Lung (tissue), 11 donors: ENCODE measurements at regions not wholly inside any gene's neighbourhood (a gene's known extent, or its start where the extent isn't known, plus 50 kb on each side); places are given as distances from the start of the nearest gene placed in this dataset.

Experiments used
- ATAC-seq: fragments of 200-7000 bp; cut with Tn5 transposase; one replicate; pipeline ENCODE4 v1.9.1; 2020; ENCODE audit warnings: moderate number of reproducible peaks; ENCODE audit not compliant: insufficient read depth, low FRiP score
- DNase-seq, 3 donors: peaks; one replicate each; pipeline ENCODE4 v3.0.0-alpha.2; 2013 to 2017
- H3K27ac ChIP-seq, 2 donors: one replicate each; pipeline ENCODE4 v1.5.1; 2013; ENCODE audit warnings: mild to moderate bottlenecking in 2 of 2, moderate library complexity in 2 of 2, control low read depth in 1 of 2, inconsistent platforms in 1 of 2, low read depth in 1 of 2, low read length in 1 of 2
- H3K27me3 ChIP-seq, 3 donors: one replicate each; pipeline ENCODE4 v1.5.1; 2013; ENCODE audit warnings: low read length in 2 of 3; ENCODE audit not compliant: control insufficient read depth in 3 of 3, insufficient read depth in 3 of 3
- H3K36me3 ChIP-seq, 4 donors: one replicate each; pipeline ENCODE4 v1.5.1; 2013; ENCODE audit warnings: low read length in 4 of 4, mild to moderate bottlenecking in 1 of 4, moderate library complexity in 1 of 4; ENCODE audit not compliant: control insufficient read depth in 4 of 4, insufficient read depth in 4 of 4
- H3K4me1 ChIP-seq, 5 donors: one replicate each; pipeline ENCODE4 v1.5.1; 2013; ENCODE audit warnings: low read length in 5 of 5, mild to moderate bottlenecking in 2 of 5, moderate library complexity in 1 of 5; ENCODE audit not compliant: control insufficient read depth in 5 of 5, insufficient read depth in 5 of 5
- H3K4me3 ChIP-seq: one replicate; pipeline ENCODE4 v1.5.1; 2013; ENCODE audit warnings: mild to moderate bottlenecking, control low read depth, moderate library complexity
- H3K9ac ChIP-seq, 2 donors: one replicate each; pipeline ENCODE4 v1.5.1; 2013; ENCODE audit warnings: low read length in 2 of 2, control low read depth in 1 of 2; ENCODE audit not compliant: insufficient read depth in 1 of 2
- H3K9me3 ChIP-seq, 4 donors: one replicate each; pipeline ENCODE4 v1.5.1; 2013; ENCODE audit warnings: low read length in 3 of 4, mild to moderate bottlenecking in 1 of 4, moderate library complexity in 1 of 4; ENCODE audit not compliant: control insufficient read depth in 4 of 4, insufficient read depth in 3 of 4
- WGBS, 2 donors: extraction: QIAGEN DNeasy Blood & Tissue Kit; methylation state at CpG; one replicate each; pipeline ENCODE4 v1.1.7; 2013; 5-methylcytosine and 5-hydroxymethylcytosine counted together
- TF ChIP-seq, protein P1 (sequence below): IDR thresholded peaks from 2 replicates; pipeline ENCODE4 v1.5.1; 2012; ENCODE audit warnings: mild to moderate bottlenecking; ENCODE audit errors: control extremely low read depth, extremely low read depth
- donor health status: control.
- donor health status: control.
- donor health status: Bipolar disorder and iron deficiency.
- donor health status: healthy.
- donor health status: DM: yes; HTN: yes; CAD: no.

DNA sequence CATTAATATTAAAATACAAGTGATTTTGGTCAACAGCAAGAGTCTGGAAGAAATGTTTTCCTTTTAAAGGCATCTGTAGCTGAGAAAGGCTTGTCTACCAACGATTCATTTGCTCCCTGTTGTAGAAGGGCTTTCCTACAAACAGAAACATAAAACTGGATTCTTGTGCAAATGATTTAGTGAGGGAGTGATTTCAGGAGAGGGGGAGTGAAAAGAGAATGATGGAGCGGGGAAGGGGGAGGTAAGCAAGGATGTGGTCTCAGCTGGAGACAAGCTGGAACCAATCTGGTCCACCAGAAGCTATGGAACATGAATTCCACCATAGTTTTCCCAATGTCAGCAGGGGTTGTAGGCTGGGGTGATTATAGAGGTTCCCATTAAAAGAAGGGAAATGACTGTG, 196.3 kb downstream of the FBXO4 start:
- H3K36me3 ChIP-seq: no peaks in the 10 kb centered on the region
- DNase-seq (no peak), ATAC-seq (no peak)
- TF ChIP-seq, protein P1, sequence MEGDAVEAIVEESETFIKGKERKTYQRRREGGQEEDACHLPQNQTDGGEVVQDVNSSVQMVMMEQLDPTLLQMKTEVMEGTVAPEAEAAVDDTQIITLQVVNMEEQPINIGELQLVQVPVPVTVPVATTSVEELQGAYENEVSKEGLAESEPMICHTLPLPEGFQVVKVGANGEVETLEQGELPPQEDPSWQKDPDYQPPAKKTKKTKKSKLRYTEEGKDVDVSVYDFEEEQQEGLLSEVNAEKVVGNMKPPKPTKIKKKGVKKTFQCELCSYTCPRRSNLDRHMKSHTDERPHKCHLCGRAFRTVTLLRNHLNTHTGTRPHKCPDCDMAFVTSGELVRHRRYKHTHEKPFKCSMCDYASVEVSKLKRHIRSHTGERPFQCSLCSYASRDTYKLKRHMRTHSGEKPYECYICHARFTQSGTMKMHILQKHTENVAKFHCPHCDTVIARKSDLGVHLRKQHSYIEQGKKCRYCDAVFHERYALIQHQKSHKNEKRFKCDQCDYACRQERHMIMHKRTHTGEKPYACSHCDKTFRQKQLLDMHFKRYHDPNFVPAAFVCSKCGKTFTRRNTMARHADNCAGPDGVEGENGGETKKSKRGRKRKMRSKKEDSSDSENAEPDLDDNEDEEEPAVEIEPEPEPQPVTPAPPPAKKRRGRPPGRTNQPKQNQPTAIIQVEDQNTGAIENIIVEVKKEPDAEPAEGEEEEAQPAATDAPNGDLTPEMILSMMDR: no peak
- H3K4me3 ChIP-seq: no peak overlapping the region
- no peak overlapping the region for H3K27ac ChIP-seq
- H3K9me3 ChIP-seq: peaks cover 0 to 3% (median 0%) of the 10 kb centered on the region in 4 donors
- no peaks in the 10 kb centered on the region for H3K27me3 ChIP-seq
- no peaks in the 10 kb centered on the region for H3K4me1 ChIP-seq
- WGBS, 2 donors: 56 to 71% methylated on average over 2 of the region's 2 CpGs
- H3K9ac ChIP-seq: no peak overlapping the region

DNA sequence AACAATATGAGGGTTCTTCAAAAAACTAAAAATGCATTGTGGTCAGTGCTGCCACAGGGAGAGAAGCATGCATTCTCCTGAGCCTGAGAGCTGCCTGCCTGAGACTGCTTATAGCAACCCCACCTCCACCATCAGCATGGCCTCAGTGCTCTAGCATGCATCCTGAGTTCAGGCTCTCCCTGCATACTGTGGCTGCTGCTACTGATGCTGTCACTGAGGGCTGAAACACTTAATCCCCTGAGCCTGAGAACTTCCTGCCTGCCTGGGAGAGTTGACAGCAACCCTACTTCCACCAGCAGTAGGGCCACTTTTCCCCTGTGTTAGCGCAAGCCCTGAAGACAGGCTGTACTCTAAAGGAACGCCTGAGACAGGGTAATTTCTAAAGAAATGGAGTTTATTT, 206.0 kb downstream of the FBXO4 start:
- H3K9ac ChIP-seq: no peak overlapping the region
- peaks cover 0 to 6% (median 0%) of the 10 kb centered on the region in 4 donors for H3K9me3 ChIP-seq
- H3K27ac ChIP-seq: no peak overlapping the region
- DNase-seq: no peak
- no peak overlapping the region for H3K4me3 ChIP-seq
- no peaks in the 10 kb centered on the region for H3K4me1 ChIP-seq
- H3K27me3 ChIP-seq: no peaks in the 10 kb centered on the region
- no peaks in the 10 kb centered on the region for H3K36me3 ChIP-seq
- WGBS, 2 donors: 74 to 82% methylated on average over 2 of the region's 2 CpGs
- TF ChIP-seq, protein P1: no peak
- no peak for ATAC-seq

DNA sequence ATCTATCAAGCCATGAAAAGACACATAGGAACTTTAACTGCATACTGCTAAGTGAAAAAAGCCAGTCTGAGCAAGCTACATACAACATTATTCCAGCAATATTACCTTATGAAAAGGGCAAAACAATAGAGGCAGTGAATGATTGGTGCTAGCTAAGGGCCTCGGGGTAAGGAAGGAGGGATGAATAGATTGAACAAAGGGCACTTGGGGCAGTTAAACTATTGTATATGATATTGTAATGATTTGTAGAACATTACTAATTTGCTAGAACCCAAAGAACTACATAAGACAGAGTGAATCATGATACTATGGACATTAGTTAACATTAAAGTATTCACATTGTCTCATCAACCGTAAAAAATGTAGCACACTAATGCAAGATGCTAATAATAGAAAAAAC, 218.3 kb downstream of the FBXO4 start:
- ATAC-seq: no peak

DNA sequence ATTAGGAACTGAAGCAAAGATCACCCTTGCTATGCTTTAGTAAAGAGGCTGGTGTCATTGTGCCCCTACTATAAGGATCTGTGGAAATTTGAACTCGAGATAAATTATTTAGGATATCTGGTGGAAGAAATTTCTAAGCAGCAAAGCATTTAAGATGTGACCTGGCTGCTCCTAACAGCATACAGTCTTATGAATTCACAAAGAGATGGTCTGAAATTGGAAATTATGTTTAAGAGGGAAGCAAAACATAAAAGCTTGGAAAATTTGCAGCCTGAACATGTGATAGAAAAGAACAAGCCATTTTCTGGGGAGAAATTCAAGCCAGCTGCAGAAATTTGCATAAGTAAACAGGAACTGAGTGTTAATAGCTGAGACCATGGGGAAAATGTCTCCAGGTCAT, 223.7 kb downstream of the FBXO4 start:
- Histone ChIP-seq H3K36me3 (no peaks in the 10 kb centered on the region), H3K9me3 (peaks cover 0 to 15% (median 11%) of the 10 kb centered on the region in 4 donors), H3K9ac (no peak overlapping the region), H3K27me3 (no peaks in the 10 kb centered on the region), H3K27ac (no peak overlapping the region), H3K4me1 (no peaks in the 10 kb centered on the region), H3K4me3 (no peak overlapping the region)
- DNase-seq: no peak
- WGBS, 2 donors: 24 to 61% methylated on average over 1 of the region's 1 CpG
- TF ChIP-seq, protein P1: no peak
- no peak for ATAC-seq

More for the DNA sequence above, 218.3 kb downstream of the FBXO4 start:
- WGBS, 2 donors: 83 to 97% methylated on average over 2 of the region's 2 CpGs
- no peak overlapping the region for H3K9ac ChIP-seq
- H3K27me3 ChIP-seq: no peaks in the 10 kb centered on the region
- no peak overlapping the region for H3K4me3 ChIP-seq
- no peak overlapping the region for H3K27ac ChIP-seq
- no peaks in the 10 kb centered on the region for H3K36me3 ChIP-seq
- H3K9me3 ChIP-seq: no peaks in the 10 kb centered on the region
- TF ChIP-seq, protein P1: no peak
- no peaks in the 10 kb centered on the region for H3K4me1 ChIP-seq
- DNase-seq: no peak
